HCT116 (cell line): ENCODE measurements at regions not wholly inside any gene's neighbourhood (a gene's known extent, or its start where the extent isn't known, plus 50 kb on each side); places are given as distances from the start of the nearest gene placed in this dataset.

ENCODE experiments used
- ATAC-seq: fragments of 200-7000 bp; cut with Tn5 transposase; 2 replicates; pipeline ENCODE4 v1.9.1; 2020; ENCODE audit warnings: mild to moderate bottlenecking, moderate library complexity
- BruUV-seq: library from RNA; stranded (reverse); fragments of 400-500 nt; replicated peaks from 2 replicates; lab custom pipeline; 2021; lab: Mats Ljungman, UMichigan
- CTCF ChIA-PET: fragments of 300-600 bp; sonication (Branson Sonifier 250); formaldehyde crosslinking; loops from one replicate; lab custom pipeline; 2021; ENCODE audit warnings: antibody characterized with exemption; lab: Charles Lee
- POLR2A ChIA-PET: fragments of 300-600, 350-600 bp; sonication (Branson Sonifier 250); formaldehyde crosslinking; loops from one replicate; lab custom pipeline; 2021; ENCODE audit warnings: antibody characterized with exemption; lab: Charles Lee
- RAD21 ChIA-PET, 2 experiments: fragments of 300-600 bp; sonication (Branson Sonifier 250); formaldehyde crosslinking; loops; one replicate each; lab custom pipeline; 2023; ENCODE audit warnings: low total read pairs in 2 of 2; ENCODE audit not compliant: uncharacterized antibody in 2 of 2, unreplicated experiment in 2 of 2, low non-redundant PET in 1 of 2; lab: Charles Lee
- DNase-seq: peaks from one replicate; pipeline ENCODE4 v3.0.0-alpha.2; 2010; ENCODE audit warnings: low read depth, low spot score
- H2AFZ ChIP-seq: fragments of 200-600 bp; shearing (Covaris generic), sonication (generic); 2 replicates; pipeline ENCODE4 v1.6.1; 2017; ENCODE audit warnings: low read depth, mixed run types, mixed read lengths, antibody characterized with exemption, low read length; ENCODE audit not compliant: poor library complexity, severe bottlenecking
- H3K27ac ChIP-seq: 2 replicates; pipeline ENCODE4 v1.5.1; 2012; ENCODE audit warnings: low read depth, low read length
- H3K27me3 ChIP-seq: fragments of 200-600 bp; sonication (generic); 2 replicates; pipeline ENCODE4 v1.6.1; 2016; ENCODE audit warnings: mixed run types, low read length, mixed read lengths; ENCODE audit not compliant: insufficient read depth
- H3K36me3 ChIP-seq, 2 experiments: fragments of 200-500 bp in 1 of 2; fragments of 200-600 bp in 1 of 2; sonication (Bioruptor generic) in 1 of 2; sonication (generic) in 1 of 2; 2 replicates each; pipeline versions ENCODE4 v1.5.1 to v1.6.1; 2014 to 2016; ENCODE audit warnings: low read length in 2 of 2, inconsistent platforms in 1 of 2, mixed read lengths in 1 of 2, mixed run types in 1 of 2; ENCODE audit not compliant: insufficient read depth in 2 of 2, control insufficient read depth in 1 of 2
- H3K4me1 ChIP-seq, 2 experiments: fragments of 200-600 bp in 1 of 2; sonication (generic) in 1 of 2; 2 replicates each; pipeline versions ENCODE4 v1.5.1 to v1.6.1; 2012 to 2017; ENCODE audit warnings: low read length in 2 of 2, inconsistent platforms in 1 of 2, mild to moderate bottlenecking in 1 of 2, mixed read lengths in 1 of 2, mixed run types in 1 of 2, moderate library complexity in 1 of 2; ENCODE audit not compliant: insufficient read depth in 2 of 2, control insufficient read depth in 1 of 2
- H3K4me2 ChIP-seq: fragments of 200-600 bp; sonication (generic); 2 replicates; pipeline ENCODE4 v1.6.1; 2017; ENCODE audit warnings: mixed run types, low read length, mixed read lengths
- H3K4me3 ChIP-seq, 2 experiments: fragments of 200-600 bp in 1 of 2; sonication (generic) in 1 of 2; replicated peaks in 1 of 2; 2 replicates each; pipeline ENCODE4 v1.5.1; 2011 to 2016; ENCODE audit warnings: low read length in 2 of 2, control low read depth in 1 of 2, low read depth in 1 of 2, mild to moderate bottlenecking in 1 of 2, mixed read lengths in 1 of 2, mixed run types in 1 of 2
- H3K79me2 ChIP-seq: fragments of 200-600 bp; sonication (generic); 2 replicates; pipeline ENCODE4 v1.6.1; 2017; ENCODE audit warnings: mild to moderate bottlenecking, mixed run types, low read length, moderate library complexity, mixed read lengths; ENCODE audit not compliant: insufficient read depth
- H3K9ac ChIP-seq: fragments of 200-600 bp; sonication (generic); 2 replicates; pipeline ENCODE4 v1.6.1; 2016; ENCODE audit warnings: low read length, mixed read lengths
- H3K9me2 ChIP-seq: fragments of 200-600 bp; sonication (generic), shearing (Covaris generic); 2 replicates; pipeline ENCODE4 v1.6.1; 2017; ENCODE audit warnings: mixed run types, mild to moderate bottlenecking, moderate library complexity; ENCODE audit not compliant: insufficient read depth
- H3K9me3 ChIP-seq, 2 experiments: fragments of 200-500 bp in 1 of 2; fragments of 200-600 bp in 1 of 2; sonication (Bioruptor generic) in 1 of 2; sonication (generic) in 1 of 2; 2 replicates each; pipeline ENCODE4 v1.6.1; 2014 to 2017; ENCODE audit warnings: low read length in 2 of 2, mixed read lengths in 2 of 2, inconsistent platforms in 1 of 2, low read depth in 1 of 2, mild to moderate bottlenecking in 1 of 2, mixed run types in 1 of 2, moderate library complexity in 1 of 2; ENCODE audit not compliant: control insufficient read depth in 1 of 2, insufficient read depth in 1 of 2
- H4K20me1 ChIP-seq: fragments of 200-600 bp; sonication (generic), shearing (Covaris generic); 2 replicates; pipeline ENCODE4 v1.6.1; 2017; ENCODE audit warnings: mixed run types, mild to moderate bottlenecking, moderate library complexity; ENCODE audit not compliant: insufficient read depth
- CBX3 ChIP-seq: IDR thresholded peaks from 2 replicates; pipeline ENCODE4 v1.6.1; 2012; ENCODE audit warnings: low read depth
- CEBPB ChIP-seq: IDR thresholded peaks from 2 replicates; pipeline ENCODE4 v1.6.1; 2012; ENCODE audit warnings: low read depth
- EGR1 ChIP-seq: IDR thresholded peaks from 2 replicates; pipeline ENCODE4 v1.6.1; 2012; ENCODE audit warnings: low read depth
- EZH2 ChIP-seq: fragments of 200-600 bp; sonication (generic); IDR thresholded peaks from 2 replicates; pipeline ENCODE4 v1.6.1; 2017; ENCODE audit warnings: antibody characterized with exemption, mixed run types
- FOSL1 ChIP-seq: IDR thresholded peaks from 2 replicates; pipeline ENCODE4 v1.6.1; 2012; ENCODE audit warnings: low read depth
- JUND ChIP-seq: IDR thresholded peaks from 2 replicates; pipeline ENCODE4 v1.6.1; 2012
- POLR2A ChIP-seq: IDR thresholded peaks from 2 replicates; pipeline ENCODE4 v1.7.0; 2011; ENCODE audit warnings: borderline replicate concordance; ENCODE audit not compliant: insufficient read depth, insufficient read length; ENCODE audit errors: extremely low read depth
- POLR2AphosphoS5 ChIP-seq: IDR thresholded peaks from 2 replicates; pipeline ENCODE4 v1.6.1; 2011; ENCODE audit warnings: mild to moderate bottlenecking, low read depth, low read length, moderate library complexity
- RAD21 ChIP-seq: IDR thresholded peaks from 2 replicates; pipeline ENCODE4 v1.6.1; 2012; ENCODE audit warnings: low read depth, mild to moderate bottlenecking
- SIN3A ChIP-seq: IDR thresholded peaks from 2 replicates; pipeline ENCODE4 v1.6.1; 2012; ENCODE audit warnings: low read depth
- SP1 ChIP-seq: IDR thresholded peaks from 2 replicates; pipeline ENCODE4 v1.6.1; 2012; ENCODE audit warnings: low read depth
- SRF ChIP-seq: IDR thresholded peaks from 2 replicates; pipeline ENCODE4 v1.6.1; 2012; ENCODE audit warnings: low read depth
- YY1 ChIP-seq: IDR thresholded peaks from 2 replicates; pipeline ENCODE4 v1.6.1; 2011; ENCODE audit warnings: low read length, low read depth, moderate library complexity, mild to moderate bottlenecking; ENCODE audit not compliant: insufficient replicate concordance; ENCODE audit errors: extremely low read depth
- ZFX ChIP-seq: fragments of 450-650 bp; IDR thresholded peaks from 2 replicates; pipeline ENCODE4 v1.6.1; 2017
- ZNF274 ChIP-seq: fragments of 200-500 bp; sonication (Bioruptor generic); IDR thresholded peaks from 2 replicates; pipeline ENCODE4 v1.6.1; 2014; ENCODE audit warnings: mild to moderate bottlenecking, low read depth, low read length, inconsistent platforms
- intact Hi-C: fragments of 100-400 bp; cut with micrococcal nuclease; formaldehyde crosslinking; loops from 2 replicates; pipeline ENCODE4 v1.10.0; 2022
- TF ChIP-seq, protein P1 (sequence below): IDR thresholded peaks from 2 replicates; pipeline ENCODE4 v1.6.1; 2011; ENCODE audit warnings: mild to moderate bottlenecking, low read length, moderate library complexity; ENCODE audit not compliant: insufficient replicate concordance; ENCODE audit errors: extremely low read depth
- TF ChIP-seq, protein P2 (sequence below): IDR thresholded peaks from 2 replicates; pipeline ENCODE4 v1.6.1; 2012; ENCODE audit warnings: low read depth
- TF ChIP-seq, protein P3 (sequence below): IDR thresholded peaks from 2 replicates; pipeline ENCODE4 v1.6.1; 2012

DNA sequence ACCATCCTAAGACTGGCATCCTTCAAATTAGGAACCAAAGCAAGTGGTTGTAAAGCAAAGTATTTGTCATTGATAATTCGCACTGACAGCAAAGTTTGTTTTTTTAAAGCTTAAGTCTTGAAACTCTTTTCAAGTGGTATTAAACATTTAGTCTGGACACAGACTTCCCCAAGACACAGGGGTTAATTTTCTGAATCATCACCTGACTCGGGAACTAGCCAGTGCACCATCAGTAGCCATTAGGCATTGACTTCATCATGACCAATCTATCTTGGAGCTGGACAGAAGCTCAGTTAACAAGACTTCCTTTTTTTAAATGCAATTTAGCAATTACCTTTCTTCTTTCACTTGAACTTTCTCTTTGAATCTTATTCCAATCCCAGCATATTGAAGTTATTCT lies 210.6 kb downstream of the ZNF365 start:
- H2AFZ ChIP-seq = no peak overlapping the region
- CTCF ChIA-PET = no interaction called here
- H4K20me1 ChIP-seq = no peaks in the 10 kb centered on the region
- BruUV-seq = no TSS peak
- H3K9me3 ChIP-seq = no peaks in the 10 kb centered on the region
- no peak overlapping the region for H3K9ac ChIP-seq
- no peak overlapping the region for H3K4me2 ChIP-seq
- no peaks in the 10 kb centered on the region for H3K9me2 ChIP-seq
- DNase-seq = no peak
- TF ChIP-seq RAD21 (no peak), CEBPB (no peak), JUND (no peak), EZH2 (no peak), CBX3 (no peak), POLR2A (no peak), SRF (no peak), POLR2AphosphoS5 (no peak), FOSL1 (no peak), YY1 (no peak), EGR1 (no peak), SP1 (no peak), ZFX (no peak), ZNF274 (no peak), SIN3A (no peak)
- TF ChIP-seq, protein P1, sequence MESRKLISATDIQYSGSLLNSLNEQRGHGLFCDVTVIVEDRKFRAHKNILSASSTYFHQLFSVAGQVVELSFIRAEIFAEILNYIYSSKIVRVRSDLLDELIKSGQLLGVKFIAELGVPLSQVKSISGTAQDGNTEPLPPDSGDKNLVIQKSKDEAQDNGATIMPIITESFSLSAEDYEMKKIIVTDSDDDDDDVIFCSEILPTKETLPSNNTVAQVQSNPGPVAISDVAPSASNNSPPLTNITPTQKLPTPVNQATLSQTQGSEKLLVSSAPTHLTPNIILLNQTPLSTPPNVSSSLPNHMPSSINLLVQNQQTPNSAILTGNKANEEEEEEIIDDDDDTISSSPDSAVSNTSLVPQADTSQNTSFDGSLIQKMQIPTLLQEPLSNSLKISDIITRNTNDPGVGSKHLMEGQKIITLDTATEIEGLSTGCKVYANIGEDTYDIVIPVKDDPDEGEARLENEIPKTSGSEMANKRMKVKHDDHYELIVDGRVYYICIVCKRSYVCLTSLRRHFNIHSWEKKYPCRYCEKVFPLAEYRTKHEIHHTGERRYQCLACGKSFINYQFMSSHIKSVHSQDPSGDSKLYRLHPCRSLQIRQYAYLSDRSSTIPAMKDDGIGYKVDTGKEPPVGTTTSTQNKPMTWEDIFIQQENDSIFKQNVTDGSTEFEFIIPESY = no peak
- TF ChIP-seq, protein P2, sequence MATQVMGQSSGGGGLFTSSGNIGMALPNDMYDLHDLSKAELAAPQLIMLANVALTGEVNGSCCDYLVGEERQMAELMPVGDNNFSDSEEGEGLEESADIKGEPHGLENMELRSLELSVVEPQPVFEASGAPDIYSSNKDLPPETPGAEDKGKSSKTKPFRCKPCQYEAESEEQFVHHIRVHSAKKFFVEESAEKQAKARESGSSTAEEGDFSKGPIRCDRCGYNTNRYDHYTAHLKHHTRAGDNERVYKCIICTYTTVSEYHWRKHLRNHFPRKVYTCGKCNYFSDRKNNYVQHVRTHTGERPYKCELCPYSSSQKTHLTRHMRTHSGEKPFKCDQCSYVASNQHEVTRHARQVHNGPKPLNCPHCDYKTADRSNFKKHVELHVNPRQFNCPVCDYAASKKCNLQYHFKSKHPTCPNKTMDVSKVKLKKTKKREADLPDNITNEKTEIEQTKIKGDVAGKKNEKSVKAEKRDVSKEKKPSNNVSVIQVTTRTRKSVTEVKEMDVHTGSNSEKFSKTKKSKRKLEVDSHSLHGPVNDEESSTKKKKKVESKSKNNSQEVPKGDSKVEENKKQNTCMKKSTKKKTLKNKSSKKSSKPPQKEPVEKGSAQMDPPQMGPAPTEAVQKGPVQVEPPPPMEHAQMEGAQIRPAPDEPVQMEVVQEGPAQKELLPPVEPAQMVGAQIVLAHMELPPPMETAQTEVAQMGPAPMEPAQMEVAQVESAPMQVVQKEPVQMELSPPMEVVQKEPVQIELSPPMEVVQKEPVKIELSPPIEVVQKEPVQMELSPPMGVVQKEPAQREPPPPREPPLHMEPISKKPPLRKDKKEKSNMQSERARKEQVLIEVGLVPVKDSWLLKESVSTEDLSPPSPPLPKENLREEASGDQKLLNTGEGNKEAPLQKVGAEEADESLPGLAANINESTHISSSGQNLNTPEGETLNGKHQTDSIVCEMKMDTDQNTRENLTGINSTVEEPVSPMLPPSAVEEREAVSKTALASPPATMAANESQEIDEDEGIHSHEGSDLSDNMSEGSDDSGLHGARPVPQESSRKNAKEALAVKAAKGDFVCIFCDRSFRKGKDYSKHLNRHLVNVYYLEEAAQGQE = no peak
- TF ChIP-seq, protein P3, sequence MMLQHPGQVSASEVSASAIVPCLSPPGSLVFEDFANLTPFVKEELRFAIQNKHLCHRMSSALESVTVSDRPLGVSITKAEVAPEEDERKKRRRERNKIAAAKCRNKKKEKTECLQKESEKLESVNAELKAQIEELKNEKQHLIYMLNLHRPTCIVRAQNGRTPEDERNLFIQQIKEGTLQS = no peak
- H3K79me2 ChIP-seq = no peaks in the 10 kb centered on the region
- POLR2A ChIA-PET = no interaction called here
- intact Hi-C loops = no loop called here
- ATAC-seq = no peak
- no peaks in the 10 kb centered on the region for H3K4me1 ChIP-seq
- H3K27ac ChIP-seq = no peak overlapping the region
- H3K36me3 ChIP-seq = no peaks in the 10 kb centered on the region
- no peak overlapping the region for H3K4me3 ChIP-seq
- no peaks in the 10 kb centered on the region for H3K27me3 ChIP-seq
- RAD21 ChIA-PET = no interaction called here
